ENCODE measurements at regions not wholly inside any gene's neighbourhood (a gene's known extent, or its start where the extent isn't known, plus 50 kb on each side); places are given as distances from the start of the nearest gene placed in this dataset.

GRCh38 chr2:79259959-79260358 lies 100.4 kb upstream of the REG3A start:
- Mint-ChIP-seq H3K4me1 (no peaks in the 10 kb centered on the region), H3K9me3 (peaks cover 7 to 21% (median 11%) of the 10 kb centered on the region in 5 donors), H3K27me3 (no peaks in the 10 kb centered on the region), H3K4me3 (no peak overlapping the region), H3K36me3 (no peaks in the 10 kb centered on the region), H3K27ac (no peak overlapping the region)
- Histone ChIP-seq H3K4me1 (ENCODE audit: insufficient read depth, low read length) (no peaks in the 10 kb centered on the region), H3K27me3 (ENCODE audit: insufficient read depth, low read length, poor library complexity, severe bottlenecking) (no peaks in the 10 kb centered on the region), H3K9me3 (ENCODE audit: low read length) (no peaks in the 10 kb centered on the region), H3K36me3 (ENCODE audit: insufficient read depth, low read length) (no peaks in the 10 kb centered on the region), H3K27ac (ENCODE audit: low read depth, low read length) (no peak overlapping the region), H3K4me3 (ENCODE audit: low read length) (no peak overlapping the region)
- POLR2A ChIA-PET, result no interaction called here
- CTCF ChIA-PET, result interaction anchor here (1.2 kb wide), 1 partner anchor 20 kb away, joined by 3 read pairs; no protein-coding TSS in a partner anchor
- DNase-seq, result no peak

GRCh38 chr2:79259296-79259695 lies 99.7 kb upstream of the REG3A start:
- Histone ChIP-seq H3K27ac (ENCODE audit: low read depth, low read length) (no peak overlapping the region), H3K4me3 (ENCODE audit: low read length) (no peak overlapping the region), H3K9me3 (ENCODE audit: low read length) (no peaks in the 10 kb centered on the region), H3K27me3 (ENCODE audit: insufficient read depth, low read length, poor library complexity, severe bottlenecking) (no peaks in the 10 kb centered on the region), H3K36me3 (ENCODE audit: insufficient read depth, low read length) (no peaks in the 10 kb centered on the region), H3K4me1 (ENCODE audit: insufficient read depth, low read length) (no peaks in the 10 kb centered on the region)
- no peaks in the 10 kb centered on the region for H3K27me3 Mint-ChIP-seq
- peaks cover 7 to 19% (median 11%) of the 10 kb centered on the region in 5 donors for H3K9me3 Mint-ChIP-seq
- no peaks in the 10 kb centered on the region for H3K4me1 Mint-ChIP-seq
- POLR2A ChIA-PET, result no interaction called here
- H3K4me3 Mint-ChIP-seq, result no peak overlapping the region
- CTCF ChIA-PET, result interaction anchor here (1.2 kb wide), 1 partner anchor 20 kb away, joined by 3 read pairs; no protein-coding TSS in a partner anchor
- no peak for DNase-seq
- no peak overlapping the region for H3K27ac Mint-ChIP-seq
- no peaks in the 10 kb centered on the region for H3K36me3 Mint-ChIP-seq

GRCh38 chr2:79253243-79253774 lies 93.8 kb upstream of the REG3A start:
- no peaks in the 10 kb centered on the region for H3K9me3 ChIP-seq (ENCODE audit: low read length)
- no peak overlapping the region for H3K27ac ChIP-seq (ENCODE audit: low read depth, low read length)
- no peaks in the 10 kb centered on the region for H3K27me3 ChIP-seq (ENCODE audit: insufficient read depth, low read length, poor library complexity, severe bottlenecking)
- no peaks in the 10 kb centered on the region for H3K36me3 Mint-ChIP-seq
- H3K4me1 Mint-ChIP-seq, result no peaks in the 10 kb centered on the region
- H3K4me3 ChIP-seq (ENCODE audit: low read length), result no peak overlapping the region
- POLR2A ChIA-PET, result no interaction called here
- no peak for DNase-seq
- CTCF ChIA-PET, result no interaction called here
- H3K27me3 Mint-ChIP-seq, result no peaks in the 10 kb centered on the region
- H3K36me3 ChIP-seq (ENCODE audit: insufficient read depth, low read length), result no peaks in the 10 kb centered on the region
- H3K27ac Mint-ChIP-seq, result no peak overlapping the region
- H3K4me3 Mint-ChIP-seq, result no peak overlapping the region
- peaks cover 0 to 6% (median 5%) of the 10 kb centered on the region in 5 donors for H3K9me3 Mint-ChIP-seq
- no peaks in the 10 kb centered on the region for H3K4me1 ChIP-seq (ENCODE audit: insufficient read depth, low read length)

- POLR2A ChIA-PET, result no interaction called here
- H3K4me1 ChIP-seq (ENCODE audit: insufficient read depth, low read length), result no peaks in the 10 kb centered on the region
- CTCF ChIA-PET, result no interaction called here
- H3K9me3 ChIP-seq (ENCODE audit: low read length), result no peaks in the 10 kb centered on the region
- no peak for DNase-seq
- no peak overlapping the region for H3K27ac Mint-ChIP-seq
- no peaks in the 10 kb centered on the region for H3K4me1 Mint-ChIP-seq
- H3K36me3 ChIP-seq (ENCODE audit: insufficient read depth, low read length), result no peaks in the 10 kb centered on the region
- peaks cover 0 to 6% (median 2%) of the 10 kb centered on the region in 5 donors for H3K9me3 Mint-ChIP-seq
- no peak overlapping the region for H3K4me3 Mint-ChIP-seq
- no peaks in the 10 kb centered on the region for H3K27me3 Mint-ChIP-seq
- no peaks in the 10 kb centered on the region for H3K27me3 ChIP-seq (ENCODE audit: insufficient read depth, low read length, poor library complexity, severe bottlenecking)
- no peak overlapping the region for H3K27ac ChIP-seq (ENCODE audit: low read depth, low read length)
- H3K36me3 Mint-ChIP-seq, result no peaks in the 10 kb centered on the region
- no peak overlapping the region for H3K4me3 ChIP-seq (ENCODE audit: low read length)
These were observed 91.1 kb upstream of the REG3A start for GRCh38 chr2:79250656-79251055.

- Histone ChIP-seq H3K27me3 (ENCODE audit: insufficient read depth, low read length, poor library complexity, severe bottlenecking) (no peaks in the 10 kb centered on the region), H3K4me1 (ENCODE audit: insufficient read depth, low read length) (no peaks in the 10 kb centered on the region), H3K4me3 (ENCODE audit: low read length) (no peak overlapping the region), H3K36me3 (ENCODE audit: insufficient read depth, low read length) (no peaks in the 10 kb centered on the region), H3K9me3 (ENCODE audit: low read length) (no peaks in the 10 kb centered on the region), H3K27ac (ENCODE audit: low read depth, low read length) (no peak overlapping the region)
- ChIA-PET POLR2A (no interaction called here), CTCF (no interaction called here)
- Mint-ChIP-seq H3K4me3 (no peak overlapping the region), H3K9me3 (peaks cover 0 to 5% (median 2%) of the 10 kb centered on the region in 5 donors), H3K4me1 (no peaks in the 10 kb centered on the region), H3K27ac (no peak overlapping the region), H3K27me3 (no peaks in the 10 kb centered on the region), H3K36me3 (no peaks in the 10 kb centered on the region)
- DNase-seq, result no peak
These were observed 89.2 kb upstream of the REG3A start for GRCh38 chr2:79248776-79249175.

GRCh38 chr2:79235135-79235534 lies 75.6 kb upstream of the REG3A start:
- ChIA-PET POLR2A (no interaction called here), CTCF (no interaction called here)

GRCh38 chr2:79223539-79223938 lies 64.0 kb upstream of the REG3A start:
- no peaks in the 10 kb centered on the region for H3K4me1 ChIP-seq (ENCODE audit: insufficient read depth, low read length)
- H3K9me3 Mint-ChIP-seq, result peaks cover 2 to 10% (median 4%) of the 10 kb centered on the region in 5 donors
- no peaks in the 10 kb centered on the region for H3K9me3 ChIP-seq (ENCODE audit: low read length)
- no peaks in the 10 kb centered on the region for H3K4me1 Mint-ChIP-seq
- ChIA-PET POLR2A (no interaction called here), CTCF (no interaction called here)
- no peak for DNase-seq
- H3K4me3 Mint-ChIP-seq, result no peak overlapping the region
- H3K27ac ChIP-seq (ENCODE audit: low read depth, low read length), result no peak overlapping the region
- H3K36me3 ChIP-seq (ENCODE audit: insufficient read depth, low read length), result no peaks in the 10 kb centered on the region
- no peak overlapping the region for H3K27ac Mint-ChIP-seq
- no peak overlapping the region for H3K4me3 ChIP-seq (ENCODE audit: low read length)
- H3K27me3 Mint-ChIP-seq, result peaks cover 0 to 2% of the 10 kb centered on the region in 2 donors
- H3K36me3 Mint-ChIP-seq, result no peaks in the 10 kb centered on the region
- no peaks in the 10 kb centered on the region for H3K27me3 ChIP-seq (ENCODE audit: insufficient read depth, low read length, poor library complexity, severe bottlenecking)

More at GRCh38 chr2:79235135-79235534, 75.6 kb upstream of the REG3A start:
- Histone ChIP-seq H3K36me3 (ENCODE audit: insufficient read depth, low read length) (no peaks in the 10 kb centered on the region), H3K4me3 (ENCODE audit: low read length) (no peak overlapping the region), H3K27ac (ENCODE audit: low read depth, low read length) (no peak overlapping the region), H3K9me3 (ENCODE audit: low read length) (no peaks in the 10 kb centered on the region), H3K27me3 (ENCODE audit: insufficient read depth, low read length, poor library complexity, severe bottlenecking) (no peaks in the 10 kb centered on the region), H3K4me1 (ENCODE audit: insufficient read depth, low read length) (no peaks in the 10 kb centered on the region)
- no peak overlapping the region for H3K27ac Mint-ChIP-seq
- H3K36me3 Mint-ChIP-seq, result no peaks in the 10 kb centered on the region
- H3K4me1 Mint-ChIP-seq, result no peaks in the 10 kb centered on the region
- peaks cover 0 to 1% of the 10 kb centered on the region in 2 donors for H3K27me3 Mint-ChIP-seq
- H3K4me3 Mint-ChIP-seq, result no peak overlapping the region
- H3K9me3 Mint-ChIP-seq, result peaks cover 5 to 27% (median 16%) of the 10 kb centered on the region in 5 donors
- no peak for DNase-seq

- no peaks in the 10 kb centered on the region for H3K36me3 ChIP-seq (ENCODE audit: insufficient read depth, low read length)
- no peaks in the 10 kb centered on the region for H3K36me3 Mint-ChIP-seq
- peaks cover 4 to 14% (median 9%) of the 10 kb centered on the region in 5 donors for H3K9me3 Mint-ChIP-seq
- H3K4me3 ChIP-seq (ENCODE audit: low read length), result no peak overlapping the region
- no peaks in the 10 kb centered on the region for H3K4me1 Mint-ChIP-seq
- H3K4me3 Mint-ChIP-seq, result no peak overlapping the region
- H3K27ac Mint-ChIP-seq, result no peak overlapping the region
- ChIA-PET POLR2A (no interaction called here), CTCF (no interaction called here)
- peaks cover 0 to 4% of the 10 kb centered on the region in 2 donors for H3K27me3 Mint-ChIP-seq
- no peak overlapping the region for H3K27ac ChIP-seq (ENCODE audit: low read depth, low read length)
- no peaks in the 10 kb centered on the region for H3K9me3 ChIP-seq (ENCODE audit: low read length)
- DNase-seq, result no peak
- H3K4me1 ChIP-seq (ENCODE audit: insufficient read depth, low read length), result no peaks in the 10 kb centered on the region
- H3K27me3 ChIP-seq (ENCODE audit: insufficient read depth, low read length, poor library complexity, severe bottlenecking), result no peaks in the 10 kb centered on the region
These were observed 59.9 kb upstream of the REG3A start for GRCh38 chr2:79219383-79219988.

Data from CD8-positive, alpha-beta memory T cell (primary cell).